IMR-90 (cell line): ENCODE measurements at regions not wholly inside any gene's neighbourhood (a gene's known extent, or its start where the extent isn't known, plus 50 kb on each side); places are given as distances from the start of the nearest gene placed in this dataset.

Experiments
- ATAC-seq: fragments of 200-7000 bp; cut with Tn5 transposase; 2 replicates; pipeline ENCODE4 v1.9.1; 2020; ENCODE audit warnings: low read depth, mild to moderate bottlenecking, moderate library complexity
- BruUV-seq: library from RNA; stranded (reverse); fragments of 400-500 nt; replicated peaks from 2 replicates; lab custom pipeline; 2021; lab: Mats Ljungman, UMichigan
- CTCF ChIA-PET: fragments of 300-600 bp; formaldehyde crosslinking; extraction: SDS; loops from one replicate; lab custom pipeline; 2021; ENCODE audit warnings: antibody characterized with exemption; lab: Yijun Ruan, JAX
- POLR2A ChIA-PET: fragments of 300-600 bp; sonication (Branson Sonifier 250); formaldehyde crosslinking; loops from one replicate; lab custom pipeline; 2022; ENCODE audit warnings: antibody characterized with exemption; ENCODE audit not compliant: unreplicated experiment; lab: Charles Lee
- DNase-seq: peaks from one replicate; pipeline ENCODE4 v3.0.0; 2013
- H2AFZ ChIP-seq: replicated peaks from 2 replicates; pipeline ENCODE3; 2013; ENCODE audit warnings: low read length, mild to moderate bottlenecking; ENCODE audit not compliant: poor library complexity
- H2AK5ac ChIP-seq: 2 replicates; pipeline ENCODE4 v1.6.1; 2013; ENCODE audit warnings: low read depth, low read length, inconsistent platforms
- H2AK9ac ChIP-seq: replicated peaks from 2 replicates; pipeline ENCODE3; 2013; ENCODE audit warnings: mild to moderate bottlenecking, low read depth, low read length, moderate library complexity; ENCODE audit not compliant: poor library complexity
- H2BK120ac ChIP-seq: 2 replicates; pipeline ENCODE4 v1.6.1; 2013; ENCODE audit warnings: low read depth, low read length, inconsistent platforms
- H2BK15ac ChIP-seq: 3 replicates; pipeline ENCODE4 v1.6.1; 2013; ENCODE audit warnings: low read depth, low read length, inconsistent platforms
- H2BK20ac ChIP-seq: 2 replicates; pipeline ENCODE4 v1.6.1; 2013; ENCODE audit warnings: low read depth, mild to moderate bottlenecking, inconsistent platforms, low read length, moderate library complexity
- H2BK5ac ChIP-seq: 2 replicates; pipeline ENCODE4 v1.6.1; 2013; ENCODE audit warnings: mild to moderate bottlenecking, low read depth, low read length, inconsistent platforms; ENCODE audit not compliant: poor library complexity, severe bottlenecking
- H3K14ac ChIP-seq: replicated peaks from 2 replicates; pipeline ENCODE4 v1.6.1; 2013; ENCODE audit warnings: low read depth, low read length, inconsistent platforms
- H3K18ac ChIP-seq: 2 replicates; pipeline ENCODE4 v1.6.1; 2013; ENCODE audit warnings: low read depth, low read length, control low read depth
- H3K23ac ChIP-seq: 2 replicates; pipeline ENCODE4 v1.6.1; 2013; ENCODE audit warnings: low read depth, low read length, inconsistent platforms
- H3K27ac ChIP-seq: 2 replicates; pipeline ENCODE4 v1.5.1; 2013; ENCODE audit warnings: mild to moderate bottlenecking, control low read depth, low read length; ENCODE audit not compliant: insufficient read depth
- H3K27me3 ChIP-seq: 2 replicates; pipeline ENCODE4 v1.6.1; 2013; ENCODE audit warnings: low read length; ENCODE audit not compliant: control insufficient read depth, insufficient read depth
- H3K36me3 ChIP-seq: 2 replicates; pipeline ENCODE4 v1.6.1; 2013; ENCODE audit warnings: low read length, mixed read lengths; ENCODE audit not compliant: control insufficient read depth, insufficient read depth
- H3K4ac ChIP-seq: 2 replicates; pipeline ENCODE4 v1.6.1; 2013; ENCODE audit warnings: low read depth, low read length, inconsistent platforms
- H3K4me1 ChIP-seq: 2 replicates; pipeline ENCODE4 v1.6.1; 2013; ENCODE audit warnings: low read length, mixed read lengths; ENCODE audit not compliant: control insufficient read depth, insufficient read depth
- H3K4me2 ChIP-seq: 2 replicates; pipeline ENCODE4 v1.6.1; 2013; ENCODE audit warnings: low read depth, mild to moderate bottlenecking, control low read depth, low read length, moderate library complexity
- H3K4me3 ChIP-seq: 2 replicates; pipeline ENCODE4 v1.5.1; 2013; ENCODE audit warnings: low read depth, mild to moderate bottlenecking, control low read depth, low read length, moderate library complexity; ENCODE audit not compliant: insufficient read depth
- H3K56ac ChIP-seq: 2 replicates; pipeline ENCODE4 v1.6.1; 2013; ENCODE audit warnings: low read length, inconsistent platforms; ENCODE audit not compliant: insufficient read depth; ENCODE audit errors: extremely low read depth
- H3K79me1 ChIP-seq, 2 experiments: 2 replicates each; pipeline ENCODE4 v1.6.1; 2013; ENCODE audit warnings: low read length in 2 of 2, inconsistent platforms in 1 of 2, low read depth in 1 of 2
- H3K9ac ChIP-seq: 2 replicates; pipeline ENCODE4 v1.6.1; 2013; ENCODE audit warnings: low read depth, low read length, control low read depth
- H3K9me1 ChIP-seq: 2 replicates; pipeline ENCODE4 v1.6.1; 2013; ENCODE audit warnings: low read length, inconsistent platforms; ENCODE audit not compliant: insufficient read depth
- H3K9me3 ChIP-seq: 2 replicates; pipeline ENCODE4 v1.6.1; 2013; ENCODE audit warnings: low read length; ENCODE audit not compliant: control insufficient read depth, insufficient read depth
- H4K20me1 ChIP-seq: 2 replicates; pipeline ENCODE4 v1.6.1; 2013; ENCODE audit warnings: low read length, inconsistent platforms; ENCODE audit not compliant: insufficient read depth
- H4K5ac ChIP-seq: 2 replicates; pipeline ENCODE4 v1.6.1; 2013; ENCODE audit warnings: mild to moderate bottlenecking, low read depth, low read length, control low read depth
- H4K8ac ChIP-seq, 2 experiments: 2 replicates each; pipeline ENCODE4 v1.6.1; 2013; ENCODE audit warnings: low read depth in 2 of 2, low read length in 2 of 2, control low read depth in 1 of 2, inconsistent platforms in 1 of 2
- H4K91ac ChIP-seq: 2 replicates; pipeline ENCODE4 v1.6.1; 2013; ENCODE audit warnings: low read depth, low read length, inconsistent platforms; ENCODE audit not compliant: insufficient read depth
- NFE2L2 ChIP-seq: fragments of 150-350 bp; IDR thresholded peaks from 2 replicates; pipeline ENCODE4 v1.6.1; 2016; ENCODE audit warnings: low read depth, mild to moderate bottlenecking, low read length
- RAD21 ChIP-seq: IDR thresholded peaks from 2 replicates; pipeline ENCODE4 v1.6.1; 2012; ENCODE audit warnings: low read length, improper control_type of control experiment
- WGBS, 2 experiments: methylation state at CpG; one replicate each; pipeline versions ENCODE4 v1.1.5 to v1.1.7; 2013; ENCODE audit warnings: missing lambda C conversion rate in 2 of 2; ENCODE audit not compliant: insufficient read length in 1 of 2; ENCODE audit errors: extremely low coverage in 2 of 2; 5-methylcytosine and 5-hydroxymethylcytosine counted together
- dilution Hi-C: fragments of 300-500 bp; cut with HindIII; formaldehyde crosslinking; loops from one replicate; pipeline ENCODE4 v1.14.3; 2018; ENCODE audit warnings: low sequenced_read_pairs; ENCODE audit not compliant: unreplicated experiment
- in situ Hi-C: fragments of 300-500 bp; cut with MboI; formaldehyde crosslinking; loops from 3 replicates; pipeline ENCODE4 v1.14.3; 2019; ENCODE audit warnings: low sequenced_read_pairs, inconsistent platforms, mixed read lengths
- intact Hi-C: fragments of 100-400 bp; cut with micrococcal nuclease; formaldehyde crosslinking; loops from 2 replicates; pipeline ENCODE4 v1.10.0; 2022

GRCh38 chr6:98384334-98384733, 450.0 kb upstream of the POU3F2 start:
- Histone ChIP-seq H3K9me3 (peaks cover 4% of the 10 kb centered on the region; the same call in 1 of the 2 replicates), H3K9me1 (no peaks in the 10 kb centered on the region), H3K18ac (no peak overlapping the region), H4K91ac (no peak overlapping the region), H3K27me3 (no peaks in the 10 kb centered on the region), H2BK15ac (no peak overlapping the region), H4K5ac (no peak overlapping the region), H3K4ac (no peak overlapping the region), H3K56ac (no peak overlapping the region), H3K14ac (no peak overlapping the region), H2AK9ac (no peak overlapping the region), H2BK120ac (no peak overlapping the region), H2AK5ac (no peak overlapping the region), H2BK5ac (no peak overlapping the region), H3K4me1 (no peaks in the 10 kb centered on the region), H3K27ac (no peak overlapping the region), H3K4me2 (no peak overlapping the region), H2AFZ (no peak overlapping the region), H3K79me1 (no peaks in the 10 kb centered on the region), H3K4me3 (no peak overlapping the region), H3K23ac (no peak overlapping the region), H2BK20ac (no peak overlapping the region), H4K20me1 (no peaks in the 10 kb centered on the region), H3K9ac (no peak overlapping the region), H4K8ac (no peak overlapping the region), H3K36me3 (no peaks in the 10 kb centered on the region)
- in situ Hi-C loops, result no loop called here
- ATAC-seq, result no peak
- TF ChIP-seq RAD21, result no peak
- no peak for TF ChIP-seq NFE2L2
- BruUV-seq, result no TSS peak
- ChIA-PET CTCF (no interaction called here), POLR2A (interaction anchor here (0.5 kb wide), 1 partner anchor 10 kb away, joined by 9 read pairs; no protein-coding TSS in a partner anchor)
- dilution Hi-C loops, result no loop called here
- WGBS, 2 experiments, result no CpG with 5 or more reads among the region's 7 CpGs
- no peak for DNase-seq
- intact Hi-C loops, result no loop called here
